ENCODE measurements at regions not wholly inside any gene's neighbourhood (a gene's known extent, or its start where the extent isn't known, plus 50 kb on each side); places are given as distances from the start of the nearest gene placed in this dataset.
"Not testable (repeated sequence)": the region's sequence is repeated elsewhere in the genome, so short reads cannot be mapped to it uniquely, and the experiment has no call there.

GRCh38 chr1:43108080-43108479, 64.0 kb downstream of the EBNA1BP2 start:
- FAIRE-seq, result no peak

DNA sequence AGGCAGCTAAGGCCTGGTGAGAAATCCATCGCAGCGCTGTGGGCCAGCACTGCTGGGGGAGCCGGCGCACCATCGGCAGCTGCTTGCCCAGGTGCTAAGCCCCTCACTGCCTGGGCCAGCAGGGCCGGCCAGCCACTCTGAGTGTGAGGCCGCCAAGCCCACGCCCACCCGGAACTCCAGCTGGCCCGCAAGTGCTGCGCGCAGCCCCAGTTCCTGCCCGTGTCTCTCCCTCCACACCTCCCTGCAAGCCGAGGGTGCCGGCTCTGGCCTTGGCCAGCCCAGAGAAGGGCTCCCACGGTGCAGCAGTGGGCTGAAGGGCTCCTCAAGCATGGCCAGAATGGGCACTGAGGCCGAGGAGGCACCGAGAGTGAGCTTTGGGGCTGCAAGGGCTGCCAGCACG, 64.4 kb downstream of the EBNA1BP2 start:
- FAIRE-seq, result no peak

GRCh38 chr1:43104027-43104763, 67.9 kb downstream of the EBNA1BP2 start:
- no peak for FAIRE-seq

- FAIRE-seq, result no peak
Measured at GRCh38 chr1:43101061-43101460, 71.0 kb downstream of the EBNA1BP2 start.

GRCh38 chr1:43098200-43098599, 73.9 kb downstream of the EBNA1BP2 start:
- no peak for FAIRE-seq

DNA sequence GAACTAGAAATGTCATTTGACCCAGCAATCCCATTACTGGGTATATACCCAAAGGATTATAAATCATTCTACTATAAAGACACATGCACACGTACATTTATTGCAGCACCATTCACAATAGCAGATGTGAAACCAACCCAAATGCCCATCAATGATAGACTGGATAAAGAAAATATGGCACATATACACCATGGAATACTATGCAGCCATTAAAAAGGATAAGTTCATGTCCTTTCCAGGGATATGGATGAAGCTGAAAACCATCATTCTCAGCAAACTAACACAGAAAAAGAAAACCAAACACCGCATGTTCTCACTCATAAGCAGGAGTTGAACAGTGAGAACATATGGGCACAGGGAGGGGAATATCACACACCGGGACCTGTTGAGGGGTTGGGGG, 75.6 kb downstream of the EBNA1BP2 start:
- not testable (repeated sequence) for FAIRE-seq

- not testable (repeated sequence) for FAIRE-seq
Measured at GRCh38 chr1:43090812-43091211, 81.3 kb downstream of the EBNA1BP2 start.

DNA sequence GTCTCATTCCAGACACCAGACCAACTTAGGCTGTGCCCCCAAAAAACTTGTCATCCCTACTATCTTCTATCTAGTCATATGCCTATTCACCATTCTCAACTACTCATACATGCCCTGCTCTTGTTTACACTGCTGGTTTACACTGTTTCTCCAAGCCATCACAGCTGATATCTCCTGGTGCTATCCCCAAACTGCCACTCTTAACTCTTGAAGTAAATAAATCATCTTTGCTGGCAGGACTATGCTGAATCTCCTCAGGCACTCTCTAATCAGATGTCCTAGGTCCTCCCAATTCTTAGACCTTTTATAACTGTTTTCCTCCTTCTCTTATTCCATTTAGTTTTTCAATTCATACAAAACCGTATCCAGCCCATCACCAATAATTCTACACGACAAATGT, 81.9 kb downstream of the EBNA1BP2 start:
- not testable (repeated sequence) for FAIRE-seq

- no peak for FAIRE-seq
Measured at GRCh38 chr1:43083375-43083891, 88.7 kb downstream of the EBNA1BP2 start.

DNA sequence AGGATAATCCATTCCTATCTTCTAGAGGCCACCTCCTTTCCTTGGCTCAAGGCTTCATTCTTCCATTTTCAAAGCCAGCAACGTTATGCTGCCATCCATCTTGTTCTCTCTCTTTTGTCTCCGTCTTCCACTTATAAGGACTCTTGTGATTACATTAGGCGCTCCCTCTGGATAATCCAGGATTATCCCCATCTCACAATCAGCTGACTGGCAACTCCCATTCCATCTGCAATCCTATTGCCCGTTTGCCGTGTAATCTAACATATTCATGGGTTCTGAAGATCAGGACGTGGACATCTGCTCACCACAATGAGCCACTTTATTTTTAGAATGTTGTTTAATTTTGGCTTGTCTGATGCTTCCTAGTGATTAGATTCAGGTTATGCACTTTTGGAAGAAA, 89.3 kb downstream of the EBNA1BP2 start:
- FAIRE-seq, result no peak

DNA sequence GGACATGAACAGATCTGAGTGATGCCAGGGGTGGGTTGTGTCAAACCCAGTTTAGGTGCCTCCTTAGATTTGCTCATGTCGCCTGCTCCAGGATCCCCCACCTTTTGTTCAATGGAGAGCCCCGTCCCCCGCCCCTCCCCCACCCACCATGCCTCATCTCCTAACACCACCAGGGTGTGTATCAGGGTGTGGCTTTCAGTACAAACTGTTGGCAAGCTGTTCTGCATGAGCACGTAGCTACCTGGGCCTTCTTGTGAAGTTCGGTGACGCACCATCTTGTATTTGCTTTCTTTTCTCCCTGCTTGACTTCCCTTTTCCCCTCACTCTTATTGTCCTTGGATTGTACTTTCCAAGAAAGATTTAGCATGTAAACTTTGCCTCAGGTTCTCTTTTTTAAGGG, 94.8 kb downstream of the EBNA1BP2 start:
- no peak for FAIRE-seq

GRCh38 chr1:43074709-43075108, 97.4 kb downstream of the EBNA1BP2 start:
- FAIRE-seq, result no peak

DNA sequence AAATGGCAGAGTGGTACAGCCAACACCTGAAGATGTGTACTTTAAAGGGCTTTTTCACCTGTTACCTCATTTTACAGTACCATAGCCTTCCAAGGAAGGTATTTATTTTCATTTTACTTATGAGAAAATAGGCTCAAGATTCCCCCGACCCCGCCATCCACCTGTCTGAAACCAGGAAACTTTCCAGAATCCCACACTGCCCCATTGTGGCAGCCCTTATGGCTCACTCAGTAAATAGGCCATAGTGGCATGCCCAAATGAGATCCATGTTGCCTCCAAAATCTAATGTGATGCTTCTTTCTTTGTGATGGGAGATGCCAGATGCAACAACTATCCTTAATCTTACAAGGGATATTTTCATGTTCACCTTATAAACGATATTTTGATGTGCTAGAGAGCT, 97.8 kb downstream of the EBNA1BP2 start:
- FAIRE-seq, result no peak

DNA sequence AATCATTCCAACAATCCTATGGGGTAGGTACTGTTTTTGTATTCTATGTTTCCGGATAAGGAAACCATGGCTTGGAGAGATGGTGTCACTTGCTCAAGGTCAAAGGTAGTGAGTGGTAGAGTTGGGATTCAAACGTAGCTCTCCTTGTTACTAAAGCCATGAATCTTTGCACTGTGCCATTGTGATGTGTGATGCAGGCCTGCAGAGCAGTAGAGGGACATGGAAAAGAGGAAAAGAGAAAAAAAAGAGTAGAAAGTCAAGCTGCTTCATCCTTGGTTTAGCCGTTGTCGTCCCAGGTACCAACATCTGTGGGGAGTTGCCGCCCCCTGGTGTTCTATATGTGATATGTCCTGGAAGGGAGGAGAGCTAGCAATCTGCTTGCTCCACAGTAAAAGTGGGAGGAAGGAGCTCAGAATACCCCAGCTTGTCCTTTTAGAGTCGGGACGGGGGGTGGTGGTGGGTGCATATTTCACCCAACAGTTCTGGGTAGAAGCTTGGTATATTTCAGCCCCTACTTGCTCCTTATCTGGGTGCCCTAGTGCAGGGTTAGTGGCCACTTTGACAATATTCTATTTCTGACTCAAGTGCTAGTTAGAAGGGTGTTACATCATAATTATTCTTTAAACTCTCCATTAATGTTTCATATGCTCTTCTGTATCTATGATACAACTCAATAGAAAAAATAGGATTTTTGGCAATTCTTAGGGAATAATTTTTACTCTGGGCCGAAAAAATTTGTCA, 98.4 kb downstream of the EBNA1BP2 start:
- peak; percentile 3 for FAIRE-seq

DNA sequence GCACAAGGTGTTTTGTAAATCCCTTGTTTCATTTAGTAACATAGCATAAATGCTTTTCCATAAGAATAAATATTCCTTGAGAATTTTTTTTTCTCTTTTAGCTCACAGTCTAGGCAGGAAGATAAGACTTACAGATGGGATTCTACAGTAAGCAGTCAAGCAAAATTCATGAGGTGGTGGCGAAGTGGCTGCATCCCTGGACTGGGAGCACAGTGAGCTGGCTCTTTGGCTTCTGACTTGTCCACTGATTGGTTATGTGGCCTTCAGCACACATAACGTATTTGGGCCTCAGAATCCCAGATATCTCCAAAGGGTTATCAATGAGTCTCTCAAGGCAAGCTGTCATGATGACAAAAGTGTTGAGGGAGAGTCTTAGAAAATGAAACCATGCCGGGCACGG, 99.8 kb downstream of the EBNA1BP2 start:
- FAIRE-seq, result no peak

- no peak for FAIRE-seq
Measured at GRCh38 chr1:43071241-43071640, 100.8 kb downstream of the EBNA1BP2 start.

- FAIRE-seq, result no peak
Measured at GRCh38 chr1:43069461-43070050, 102.5 kb downstream of the EBNA1BP2 start.

- FAIRE-seq, result no peak
Measured at GRCh38 chr1:43068911-43069310, 103.2 kb downstream of the EBNA1BP2 start.

DNA sequence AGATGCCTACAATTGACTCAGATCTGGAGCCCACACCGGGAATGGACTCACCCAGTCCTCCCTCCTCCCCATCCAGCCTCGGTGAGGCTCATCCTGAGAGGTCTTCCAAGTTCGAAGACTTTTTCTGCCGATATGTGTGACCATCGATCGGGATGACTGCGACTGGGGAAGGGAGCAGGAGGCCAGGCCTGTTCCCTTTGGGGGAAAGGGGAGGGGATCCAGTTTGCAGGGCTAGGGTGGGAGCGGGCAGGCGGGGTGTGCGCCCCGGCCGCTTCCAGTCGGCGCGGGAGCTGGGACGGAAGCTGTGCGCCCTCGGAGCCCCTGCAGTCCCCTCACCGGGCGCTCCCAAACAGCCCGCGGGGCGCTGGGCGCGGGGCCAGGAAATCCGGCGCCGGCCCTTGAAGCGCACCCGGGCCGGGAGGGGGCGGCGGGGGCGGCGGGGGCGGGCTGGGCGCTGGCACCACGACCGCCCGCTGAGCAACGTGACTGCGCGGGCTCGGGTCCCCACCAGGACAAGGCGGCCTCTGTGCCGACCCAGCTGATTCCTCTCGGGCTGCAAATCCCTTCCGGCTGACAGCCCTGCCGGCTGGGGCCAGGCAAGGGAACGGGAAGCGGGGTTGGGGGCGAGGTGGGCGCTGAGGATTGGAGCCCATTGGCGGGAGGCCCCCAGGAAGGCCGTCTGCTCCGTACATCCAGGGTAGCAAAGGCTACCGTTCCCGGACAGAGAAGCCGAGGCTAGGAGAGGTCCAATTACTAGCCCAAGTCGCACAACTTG, 103.9 kb downstream of the EBNA1BP2 start:
- FAIRE-seq, result no peak

DNA sequence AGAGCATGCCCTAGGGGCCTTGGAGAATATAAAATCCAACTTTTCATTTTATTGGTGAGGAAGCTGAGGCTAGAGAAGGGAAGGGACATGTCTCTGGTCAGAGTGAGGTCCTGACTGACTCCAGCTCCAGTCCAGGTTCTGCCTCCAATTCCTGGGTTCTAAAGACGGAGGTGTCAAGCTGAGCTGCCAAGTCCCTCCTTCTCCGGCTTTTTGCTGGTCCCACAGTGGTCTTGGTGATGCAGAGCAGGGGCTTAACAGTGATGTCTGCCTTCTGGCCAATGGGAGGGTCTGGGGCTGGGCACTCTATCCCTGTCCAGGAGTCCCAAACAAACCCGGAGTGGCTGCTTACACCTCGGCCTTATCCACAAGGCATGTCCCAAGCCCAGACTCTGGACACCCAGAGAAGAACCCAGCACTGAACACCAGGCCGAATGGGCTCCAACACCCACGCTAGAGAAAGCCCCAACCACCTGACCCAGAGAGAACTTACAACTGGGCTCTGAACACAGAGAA, 104.8 kb downstream of the EBNA1BP2 start:
- no peak for FAIRE-seq

GRCh38 chr1:43066578-43066977, 105.5 kb downstream of the EBNA1BP2 start:
- no peak for FAIRE-seq

DNA sequence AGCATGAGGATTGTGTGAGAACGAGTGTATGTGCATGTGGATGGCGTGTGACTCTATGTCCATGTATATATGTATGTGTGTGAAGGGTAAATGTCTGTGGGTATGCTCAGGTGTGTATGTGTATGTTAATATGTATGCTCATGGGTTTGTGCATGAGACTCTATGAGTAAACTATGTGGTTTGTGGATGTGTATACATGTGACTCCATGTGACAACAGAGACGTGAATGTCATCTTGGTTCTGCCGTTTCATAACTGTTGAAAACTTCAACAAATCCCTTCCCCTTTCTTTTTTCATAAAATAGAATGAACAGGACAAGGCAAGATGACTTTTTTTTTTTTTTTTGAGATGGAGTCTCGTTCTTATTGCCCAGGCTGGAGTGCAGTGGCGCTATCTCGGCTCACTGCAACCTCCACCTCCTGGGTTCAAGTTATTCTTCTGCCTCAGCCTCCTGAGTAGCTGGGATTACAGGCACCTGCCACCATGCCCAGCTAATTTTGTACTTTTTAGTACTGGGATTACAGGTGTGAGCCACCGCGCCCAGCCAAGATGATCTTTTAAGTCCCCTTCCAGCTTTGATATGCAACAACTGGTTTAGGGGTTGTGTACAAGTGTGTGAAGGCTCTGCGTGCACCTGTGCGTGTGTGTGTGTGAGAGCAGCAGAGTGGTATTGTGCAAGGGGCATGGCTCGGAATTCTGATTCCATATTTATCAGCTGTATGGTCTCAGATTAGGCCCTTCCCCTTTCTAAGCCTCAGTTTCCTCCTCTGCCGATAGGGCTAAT, 106.3 kb downstream of the EBNA1BP2 start:
- no peak for FAIRE-seq

Measured in A204.1 (cell line).